HepG2 (cell line): ENCODE measurements at regions not wholly inside any gene's neighbourhood (a gene's known extent, or its start where the extent isn't known, plus 50 kb on each side); places are given as distances from the start of the nearest gene placed in this dataset.

Experiments used
- ETV6 ChIP-seq: sonication (generic); formaldehyde crosslinking; conservative IDR thresholded peaks from 2 replicates; pipeline ENCODE4 v1.4.0; 2020; ENCODE audit warnings: missing genetic modification reagents
- NCOA1 ChIP-seq: sonication (generic); formaldehyde crosslinking; IDR thresholded peaks from 2 replicates; pipeline ENCODE4 v1.9.0; 2021; ENCODE audit warnings: missing genetic modification reagents
- TF ChIP-seq, protein P1 (sequence below): sonication (generic); formaldehyde crosslinking; IDR thresholded peaks from 2 replicates; pipeline ENCODE4 v1.8.1; 2023; ENCODE audit warnings: mild to moderate bottlenecking, missing genetic modification reagents

DNA sequence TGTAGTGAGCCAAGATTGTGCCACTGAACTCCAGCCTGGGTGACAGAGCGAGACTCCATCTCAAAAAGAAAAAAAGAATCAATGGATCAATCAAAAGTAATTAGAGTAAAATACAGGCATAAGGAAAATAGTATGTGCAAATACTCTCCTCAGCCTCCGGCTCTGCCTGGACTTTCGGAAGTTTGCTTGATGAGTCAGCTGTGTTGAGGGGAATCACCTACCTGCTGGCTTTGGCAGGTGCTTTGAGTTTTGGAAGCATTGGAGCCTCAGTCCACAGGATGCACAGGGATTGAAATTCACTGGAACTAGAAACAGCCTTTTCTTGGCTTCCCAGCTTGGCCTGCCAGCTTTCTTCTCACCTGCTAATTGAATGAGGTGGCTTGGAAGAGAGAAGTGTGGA lies 268.2 kb downstream of the PCNX1 start:
- TF ChIP-seq NCOA1 (no peak), ETV6 (CRISPR knock-in tag) (no peak)
- TF ChIP-seq, protein P1, sequence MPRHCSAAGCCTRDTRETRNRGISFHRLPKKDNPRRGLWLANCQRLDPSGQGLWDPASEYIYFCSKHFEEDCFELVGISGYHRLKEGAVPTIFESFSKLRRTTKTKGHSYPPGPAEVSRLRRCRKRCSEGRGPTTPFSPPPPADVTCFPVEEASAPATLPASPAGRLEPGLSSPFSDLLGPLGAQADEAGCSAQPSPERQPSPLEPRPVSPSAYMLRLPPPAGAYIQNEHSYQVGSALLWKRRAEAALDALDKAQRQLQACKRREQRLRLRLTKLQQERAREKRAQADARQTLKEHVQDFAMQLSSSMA: no peak
